ENCODE measurements at regions not wholly inside any gene's neighbourhood (a gene's known extent, or its start where the extent isn't known, plus 50 kb on each side); places are given as distances from the start of the nearest gene placed in this dataset.

DNA sequence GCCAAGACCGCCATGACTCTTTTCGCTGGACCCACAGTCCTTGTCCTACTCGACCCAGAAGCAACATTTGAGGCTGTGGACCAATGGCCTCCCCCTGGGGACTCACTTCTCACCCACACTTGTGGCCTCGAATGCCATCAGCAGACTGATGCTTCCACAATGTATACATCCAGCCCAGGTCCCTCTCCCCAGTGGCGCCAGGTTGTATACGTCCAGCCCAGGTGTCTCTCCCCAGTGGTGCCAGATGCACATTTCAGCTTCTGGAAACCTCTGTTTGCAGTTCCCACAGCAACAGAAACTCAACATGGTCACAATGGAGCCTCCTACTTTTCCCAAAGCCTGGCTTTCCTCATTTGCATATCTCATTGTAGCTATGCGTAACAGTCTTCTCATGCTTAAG, 210.5 kb upstream of the RNF32 start:
- Histone ChIP-seq H3K4me2 (ENCODE audit: low read depth, low read length) (no peak overlapping the region), H3K27ac (ENCODE audit: extremely low read length, insufficient read depth, low read length) (no peak overlapping the region), H3K79me2 (ENCODE audit: insufficient read depth, low read length) (no peaks in the 10 kb centered on the region), H3K9ac (ENCODE audit: insufficient read depth, low read depth, low read length) (no peak overlapping the region), H3K36me3 (replicated peaks in 1 of 2; ENCODE audit: control insufficient read depth in 1 of 2, insufficient read depth in 2 of 2, low read length in 2 of 2) (no peaks in the 10 kb centered on the region), H3K27me3 (ENCODE audit: control insufficient read depth in 1 of 2, insufficient read depth in 2 of 2, low read length in 2 of 2) (peaks cover 2 to 28% of the 10 kb centered on the region in 2 experiments; a peak in 4 of 5 replicates), H2AFZ (ENCODE audit: low read length) (no peak overlapping the region), H4K20me1 (ENCODE audit: insufficient read depth, low read length) (no peaks in the 10 kb centered on the region), H3K9me3 (ENCODE audit: low read length) (no peaks in the 10 kb centered on the region), H3K4me3 (replicated peaks in 1 of 3; ENCODE audit: insufficient read depth in 1 of 3, low read depth in 2 of 3, low read length in 3 of 3) (no peak overlapping the region), H3K4me1 (ENCODE audit: insufficient read depth, low read length) (no peaks in the 10 kb centered on the region)
- CTCF ChIA-PET (ENCODE audit: low intra/inter-chr PET ratio, low total read pairs) = no interaction called here
- intact Hi-C loops (cut with micrococcal nuclease; ENCODE audit: unreplicated experiment) = no loop called here
- no peak for ATAC-seq
- no peak for FAIRE-seq
- POLR2A ChIA-PET = no interaction called here
- in situ Hi-C loops (cut with HindIII; ENCODE audit: extremely low pct_ligation_motif_present, low pct_unique_long_range_greater_than_20kb) = no loop called here
- no peak for DNase-seq (ENCODE audit: low spot score)
- TF ChIP-seq, protein P1, sequence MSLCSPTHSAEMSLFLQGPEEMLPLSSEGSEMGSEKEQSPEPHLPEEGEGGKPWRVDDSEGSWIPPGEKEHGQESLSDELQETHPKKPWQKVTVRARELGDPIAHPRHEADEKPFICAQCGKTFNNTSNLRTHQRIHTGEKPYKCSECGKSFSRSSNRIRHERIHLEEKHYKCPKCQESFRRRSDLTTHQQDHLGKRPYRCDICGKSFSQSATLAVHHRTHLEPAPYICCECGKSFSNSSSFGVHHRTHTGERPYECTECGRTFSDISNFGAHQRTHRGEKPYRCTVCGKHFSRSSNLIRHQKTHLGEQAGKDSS (CRISPR knock-in tag; IDR thresholded peaks at IDR 0.05; ENCODE audit: borderline replicate concordance, low read depth) = no peak
- TF ChIP-seq ASH2L (IDR thresholded peaks at IDR 0.05; ENCODE audit: insufficient read length, low read depth, low read length) = no peak
- TF ChIP-seq, protein P2, sequence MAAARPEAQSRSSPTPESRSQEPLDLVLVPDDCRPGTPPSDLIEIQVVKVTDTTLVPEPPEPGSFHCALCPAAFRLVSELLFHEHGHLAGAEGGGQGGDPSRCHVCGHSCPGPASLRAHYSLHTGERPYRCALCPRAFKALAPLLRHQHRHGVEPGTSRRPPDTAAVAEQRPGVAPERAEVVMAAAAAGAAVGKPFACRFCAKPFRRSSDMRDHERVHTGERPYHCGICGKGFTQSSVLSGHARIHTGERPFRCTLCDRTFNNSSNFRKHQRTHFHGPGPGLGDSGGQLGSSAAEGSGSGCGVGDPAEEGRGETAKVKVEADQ (CRISPR knock-in tag; IDR thresholded peaks at IDR 0.05; ENCODE audit: borderline replicate concordance) = no peak
- TF ChIP-seq ARNTL (CRISPR knock-in tag; IDR thresholded peaks at IDR 0.05) = no peak
- no peak for TF ChIP-seq ZNF207 (IDR thresholded peaks at IDR 0.05; ENCODE audit: borderline replicate concordance)
- WGBS (ENCODE audit: low lambda C conversion rate) = 61% methylated on average over 6 of the region's 7 CpGs
- no TSS peak for BruUV-seq (replicated peaks)

DNA sequence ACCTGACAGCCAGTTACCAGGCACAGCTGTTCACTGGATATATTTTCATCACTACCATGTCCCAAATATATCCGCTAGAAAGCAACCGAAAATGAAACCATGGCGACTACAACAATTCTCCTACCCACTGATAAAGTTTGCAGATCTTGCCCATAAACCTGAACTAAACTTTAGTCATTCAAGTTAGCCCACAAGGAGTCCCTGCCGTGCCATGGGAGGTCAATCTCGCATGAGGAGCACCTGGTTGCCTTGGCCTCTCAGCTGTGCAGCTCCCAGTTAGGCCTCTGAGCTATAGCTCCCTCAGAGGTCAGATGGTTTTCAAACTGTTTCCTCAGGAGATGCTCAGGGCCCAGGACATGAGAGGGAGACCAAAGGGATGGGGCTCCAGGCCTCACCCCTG, 211.1 kb upstream of the RNF32 start:
- 23% methylated on average over 3 of the region's 5 CpGs for WGBS (ENCODE audit: low lambda C conversion rate)
- intact Hi-C loops (cut with micrococcal nuclease; ENCODE audit: unreplicated experiment) (no loop called here), in situ Hi-C loops (cut with HindIII; ENCODE audit: extremely low pct_ligation_motif_present, low pct_unique_long_range_greater_than_20kb) (no loop called here)
- Histone ChIP-seq H3K9ac (ENCODE audit: insufficient read depth, low read depth, low read length) (no peak overlapping the region), H3K4me2 (ENCODE audit: low read depth, low read length) (no peak overlapping the region), H4K20me1 (ENCODE audit: insufficient read depth, low read length) (no peaks in the 10 kb centered on the region), H3K27me3 (ENCODE audit: control insufficient read depth in 1 of 2, insufficient read depth in 2 of 2, low read length in 2 of 2) (peaks cover 2 to 23% of the 10 kb centered on the region in 2 experiments; a peak in 3 of 5 replicates), H2AFZ (ENCODE audit: low read length) (no peak overlapping the region), H3K36me3 (replicated peaks in 1 of 2; ENCODE audit: control insufficient read depth in 1 of 2, insufficient read depth in 2 of 2, low read length in 2 of 2) (no peaks in the 10 kb centered on the region), H3K79me2 (ENCODE audit: insufficient read depth, low read length) (no peaks in the 10 kb centered on the region), H3K4me1 (ENCODE audit: insufficient read depth, low read length) (no peaks in the 10 kb centered on the region), H3K9me3 (ENCODE audit: low read length) (no peaks in the 10 kb centered on the region), H3K27ac (ENCODE audit: extremely low read length, insufficient read depth, low read length) (no peak overlapping the region), H3K4me3 (replicated peaks in 1 of 3; ENCODE audit: insufficient read depth in 1 of 3, low read depth in 2 of 3, low read length in 3 of 3) (no peak overlapping the region)
- BruUV-seq (replicated peaks) = no TSS peak
- CTCF ChIA-PET (ENCODE audit: low intra/inter-chr PET ratio, low total read pairs) = no interaction called here
- POLR2A ChIA-PET = no interaction called here
- FAIRE-seq (no peak), ATAC-seq (no peak), DNase-seq (ENCODE audit: low spot score) (no peak)
- TF ChIP-seq, protein P3, sequence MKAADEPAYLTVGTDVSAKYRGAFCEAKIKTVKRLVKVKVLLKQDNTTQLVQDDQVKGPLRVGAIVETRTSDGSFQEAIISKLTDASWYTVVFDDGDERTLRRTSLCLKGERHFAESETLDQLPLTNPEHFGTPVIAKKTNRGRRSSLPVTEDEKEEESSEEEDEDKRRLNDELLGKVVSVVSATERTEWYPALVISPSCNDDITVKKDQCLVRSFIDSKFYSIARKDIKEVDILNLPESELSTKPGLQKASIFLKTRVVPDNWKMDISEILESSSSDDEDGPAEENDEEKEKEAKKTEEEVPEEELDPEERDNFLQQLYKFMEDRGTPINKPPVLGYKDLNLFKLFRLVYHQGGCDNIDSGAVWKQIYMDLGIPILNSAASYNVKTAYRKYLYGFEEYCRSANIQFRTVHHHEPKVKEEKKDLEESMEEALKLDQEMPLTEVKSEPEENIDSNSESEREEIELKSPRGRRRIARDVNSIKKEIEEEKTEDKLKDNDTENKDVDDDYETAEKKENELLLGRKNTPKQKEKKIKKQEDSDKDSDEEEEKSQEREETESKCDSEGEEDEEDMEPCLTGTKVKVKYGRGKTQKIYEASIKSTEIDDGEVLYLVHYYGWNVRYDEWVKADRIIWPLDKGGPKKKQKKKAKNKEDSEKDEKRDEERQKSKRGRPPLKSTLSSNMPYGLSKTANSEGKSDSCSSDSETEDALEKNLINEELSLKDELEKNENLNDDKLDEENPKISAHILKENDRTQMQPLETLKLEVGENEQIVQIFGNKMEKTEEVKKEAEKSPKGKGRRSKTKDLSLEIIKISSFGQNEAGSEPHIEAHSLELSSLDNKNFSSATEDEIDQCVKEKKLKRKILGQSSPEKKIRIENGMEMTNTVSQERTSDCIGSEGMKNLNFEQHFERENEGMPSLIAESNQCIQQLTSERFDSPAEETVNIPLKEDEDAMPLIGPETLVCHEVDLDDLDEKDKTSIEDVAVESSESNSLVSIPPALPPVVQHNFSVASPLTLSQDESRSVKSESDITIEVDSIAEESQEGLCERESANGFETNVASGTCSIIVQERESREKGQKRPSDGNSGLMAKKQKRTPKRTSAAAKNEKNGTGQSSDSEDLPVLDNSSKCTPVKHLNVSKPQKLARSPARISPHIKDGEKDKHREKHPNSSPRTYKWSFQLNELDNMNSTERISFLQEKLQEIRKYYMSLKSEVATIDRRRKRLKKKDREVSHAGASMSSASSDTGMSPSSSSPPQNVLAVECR (CRISPR knock-in tag; IDR thresholded peaks at IDR 0.05; ENCODE audit: borderline replicate concordance) = no peak
- no peak for TF ChIP-seq MED8 (CRISPR knock-in tag; IDR thresholded peaks at IDR 0.05; ENCODE audit: insufficient replicate concordance)
- no peak for TF ChIP-seq RNF2 (conservative IDR thresholded peaks at IDR 0.05; ENCODE audit: low read depth)
- TF ChIP-seq SRY (CRISPR knock-in tag; IDR thresholded peaks at IDR 0.05) = no peak
- TF ChIP-seq ZNF652 (CRISPR knock-in tag; IDR thresholded peaks at IDR 0.05; ENCODE audit: borderline replicate concordance, low read depth) = no peak
- no peak for TF ChIP-seq SALL1 (CRISPR knock-in tag; IDR thresholded peaks at IDR 0.05)
- no peak for TF ChIP-seq KLF13 (CRISPR knock-in tag; IDR thresholded peaks at IDR 0.05)
- TF ChIP-seq ZNF614 (CRISPR knock-in tag; IDR thresholded peaks at IDR 0.05; ENCODE audit: borderline replicate concordance) = no peak
- no peak for TF ChIP-seq ZSCAN30 (CRISPR knock-in tag; IDR thresholded peaks at IDR 0.05)

All from HepG2 (cell line).